Loucy (cell line): ENCODE measurements at regions not wholly inside any gene's neighbourhood (a gene's known extent, or its start where the extent isn't known, plus 50 kb on each side); places are given as distances from the start of the nearest gene placed in this dataset.

ENCODE experiments used
- H2AFZ ChIP-seq: fragments of 200-600 bp; sonication (generic); 2 replicates; pipeline ENCODE4 v1.6.0; 2016; ENCODE audit warnings: antibody characterized with exemption, mild to moderate bottlenecking, low read length, moderate library complexity
- H3F3A ChIP-seq: fragments of 200-600 bp; 2 replicates; pipeline ENCODE4 v1.6.0; 2016; ENCODE audit warnings: antibody characterized with exemption, low read depth, mild to moderate bottlenecking
- H3K27me3 ChIP-seq: fragments of 200-600 bp; sonication (generic); 2 replicates; pipeline ENCODE4 v1.6.1; 2014; ENCODE audit warnings: low read length, mild to moderate bottlenecking; ENCODE audit not compliant: insufficient read depth, poor library complexity, severe bottlenecking
- H3K36me3 ChIP-seq: fragments of 200-600 bp; sonication (generic); 2 replicates; pipeline ENCODE4 v1.6.1; 2016; ENCODE audit warnings: low read length; ENCODE audit not compliant: insufficient read depth
- H3K4me1 ChIP-seq: fragments of 200-600 bp; sonication (generic); 2 replicates; pipeline ENCODE4 v1.5.1; 2014; ENCODE audit warnings: low read length, mild to moderate bottlenecking; ENCODE audit not compliant: insufficient read depth, poor library complexity, severe bottlenecking
- H3K4me2 ChIP-seq: fragments of 200-600 bp; sonication (generic); 2 replicates; pipeline ENCODE4 v1.6.0; 2014; ENCODE audit warnings: antibody characterized with exemption, low read length, low read depth, mild to moderate bottlenecking; ENCODE audit not compliant: poor library complexity, severe bottlenecking
- H3K4me3 ChIP-seq: fragments of 200-600 bp; sonication (generic); 2 replicates; pipeline ENCODE4 v1.5.1; 2014; ENCODE audit warnings: low read length, mild to moderate bottlenecking, mixed read lengths; ENCODE audit not compliant: poor library complexity, severe bottlenecking
- H3K79me2 ChIP-seq: fragments of 200-600 bp; sonication (generic); 2 replicates; pipeline ENCODE4 v1.6.1; 2014; ENCODE audit warnings: low read length; ENCODE audit not compliant: insufficient read depth
- H3K9ac ChIP-seq: fragments of 200-600 bp; sonication (generic); 2 replicates; pipeline ENCODE4 v1.6.0; 2014; ENCODE audit warnings: mild to moderate bottlenecking, low read depth, low read length, moderate library complexity; ENCODE audit not compliant: poor library complexity, severe bottlenecking
- H3K9me2 ChIP-seq: fragments of 200-600 bp; sonication (generic); replicated peaks from 2 replicates; pipeline ENCODE4 v1.6.1; 2016; ENCODE audit warnings: low read depth, low read length, mixed read lengths
- H3K9me3 ChIP-seq: fragments of 200-600 bp; sonication (generic); 2 replicates; pipeline ENCODE4 v1.6.1; 2014; ENCODE audit warnings: mild to moderate bottlenecking, antibody characterized with exemption, low read length, low read depth; ENCODE audit not compliant: insufficient read depth
- H4K20me1 ChIP-seq: fragments of 200-600 bp; sonication (generic); 2 replicates; pipeline ENCODE4 v1.6.0; 2014; ENCODE audit warnings: antibody characterized with exemption, low read length, mild to moderate bottlenecking; ENCODE audit not compliant: insufficient read depth, poor library complexity, severe bottlenecking
- EZH2phosphoT487 ChIP-seq: fragments of 200-600 bp; IDR thresholded peaks from 2 replicates; pipeline ENCODE4 v1.6.1; 2018; ENCODE audit warnings: antibody characterized with exemption, mild to moderate bottlenecking, moderate library complexity, borderline replicate concordance
- TF ChIP-seq, protein P1 (sequence below): fragments of 200-600 bp; sonication (generic); conservative IDR thresholded peaks from 2 replicates; pipeline ENCODE4 v1.5.1; 2014; ENCODE audit warnings: mild to moderate bottlenecking, antibody characterized with exemption, low read length

DNA sequence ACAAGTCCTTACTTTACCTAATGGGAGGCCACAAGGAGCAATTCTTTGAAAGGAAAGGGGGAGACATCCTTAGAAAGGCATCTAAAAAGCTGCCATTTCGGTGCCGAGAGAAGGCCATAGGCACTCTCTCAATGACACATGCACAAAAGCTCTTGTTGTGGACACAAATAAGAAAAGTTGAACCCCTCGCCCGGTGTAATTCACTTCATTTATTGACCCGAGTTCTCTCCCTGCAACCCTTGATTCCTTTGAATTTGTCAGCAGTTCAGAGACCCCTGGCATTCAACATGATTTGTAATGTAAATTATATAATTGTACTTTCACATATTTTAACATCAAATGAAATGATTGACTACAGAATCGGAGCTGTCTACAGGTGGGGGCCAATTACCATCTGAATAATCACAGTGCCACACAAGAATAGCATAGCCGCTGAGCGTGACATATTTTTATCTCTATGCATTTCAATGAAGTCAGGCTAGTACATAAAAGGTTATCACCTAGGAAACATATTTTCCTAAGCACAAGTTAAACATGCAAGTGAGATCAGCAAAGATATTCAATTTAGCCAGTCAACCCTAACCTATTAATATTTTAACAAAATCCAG is 66.7 kb downstream of the IRX6 start:
- no peaks in the 10 kb centered on the region for H3K27me3 ChIP-seq
- H2AFZ ChIP-seq = no peak overlapping the region
- no peak for TF ChIP-seq EZH2phosphoT487
- TF ChIP-seq, protein P1, sequence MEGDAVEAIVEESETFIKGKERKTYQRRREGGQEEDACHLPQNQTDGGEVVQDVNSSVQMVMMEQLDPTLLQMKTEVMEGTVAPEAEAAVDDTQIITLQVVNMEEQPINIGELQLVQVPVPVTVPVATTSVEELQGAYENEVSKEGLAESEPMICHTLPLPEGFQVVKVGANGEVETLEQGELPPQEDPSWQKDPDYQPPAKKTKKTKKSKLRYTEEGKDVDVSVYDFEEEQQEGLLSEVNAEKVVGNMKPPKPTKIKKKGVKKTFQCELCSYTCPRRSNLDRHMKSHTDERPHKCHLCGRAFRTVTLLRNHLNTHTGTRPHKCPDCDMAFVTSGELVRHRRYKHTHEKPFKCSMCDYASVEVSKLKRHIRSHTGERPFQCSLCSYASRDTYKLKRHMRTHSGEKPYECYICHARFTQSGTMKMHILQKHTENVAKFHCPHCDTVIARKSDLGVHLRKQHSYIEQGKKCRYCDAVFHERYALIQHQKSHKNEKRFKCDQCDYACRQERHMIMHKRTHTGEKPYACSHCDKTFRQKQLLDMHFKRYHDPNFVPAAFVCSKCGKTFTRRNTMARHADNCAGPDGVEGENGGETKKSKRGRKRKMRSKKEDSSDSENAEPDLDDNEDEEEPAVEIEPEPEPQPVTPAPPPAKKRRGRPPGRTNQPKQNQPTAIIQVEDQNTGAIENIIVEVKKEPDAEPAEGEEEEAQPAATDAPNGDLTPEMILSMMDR = no peak
- H3K9me2 ChIP-seq = no peaks in the 10 kb centered on the region
- no peak overlapping the region for H3K4me3 ChIP-seq
- no peaks in the 10 kb centered on the region for H3K9me3 ChIP-seq
- no peaks in the 10 kb centered on the region for H3K36me3 ChIP-seq
- H3F3A ChIP-seq = no peaks in the 10 kb centered on the region
- H3K4me2 ChIP-seq = no peak overlapping the region
- no peaks in the 10 kb centered on the region for H3K4me1 ChIP-seq
- H3K9ac ChIP-seq = no peak overlapping the region
- H4K20me1 ChIP-seq = no peaks in the 10 kb centered on the region
- H3K79me2 ChIP-seq = no peaks in the 10 kb centered on the region

DNA sequence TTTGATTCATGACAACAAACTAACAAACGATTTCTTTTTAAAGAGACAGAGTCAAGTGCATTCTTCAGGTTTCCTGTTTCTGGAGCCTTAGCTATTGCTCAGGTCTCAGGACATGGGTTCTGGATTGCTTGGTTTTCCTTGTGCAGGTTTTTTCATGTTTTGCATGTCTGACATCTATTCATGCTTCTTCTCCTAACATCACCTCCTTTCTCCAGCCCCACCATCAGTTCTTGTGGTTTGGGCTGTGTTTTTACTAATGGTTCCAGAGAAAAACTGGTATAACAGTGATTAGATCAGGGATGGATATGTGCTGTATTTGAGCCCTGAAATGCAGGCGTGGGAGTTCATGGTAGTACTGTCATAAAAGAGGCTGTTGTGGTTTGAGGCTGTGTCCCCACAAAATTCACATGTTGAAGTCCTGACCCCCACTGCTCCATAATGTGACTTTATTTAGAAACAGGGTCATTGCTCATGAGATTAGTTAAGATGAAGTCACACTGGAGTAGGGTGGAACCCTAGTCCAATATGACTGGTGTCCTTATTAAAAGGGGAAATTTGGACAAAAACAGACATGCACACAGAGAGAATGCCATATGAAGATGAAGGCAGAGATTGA is 67.9 kb downstream of the IRX6 start:
- H3K79me2 ChIP-seq = no peaks in the 10 kb centered on the region
- no peaks in the 10 kb centered on the region for H3K4me1 ChIP-seq
- no peak overlapping the region for H2AFZ ChIP-seq
- no peak overlapping the region for H3K4me2 ChIP-seq
- H4K20me1 ChIP-seq = no peaks in the 10 kb centered on the region
- H3K9me3 ChIP-seq = no peaks in the 10 kb centered on the region
- H3K4me3 ChIP-seq = no peak overlapping the region
- TF ChIP-seq, protein P1 = no peak
- no peak for TF ChIP-seq EZH2phosphoT487
- no peaks in the 10 kb centered on the region for H3K36me3 ChIP-seq
- H3K9me2 ChIP-seq = no peaks in the 10 kb centered on the region
- no peaks in the 10 kb centered on the region for H3F3A ChIP-seq
- no peak overlapping the region for H3K9ac ChIP-seq
- H3K27me3 ChIP-seq = no peaks in the 10 kb centered on the region

DNA sequence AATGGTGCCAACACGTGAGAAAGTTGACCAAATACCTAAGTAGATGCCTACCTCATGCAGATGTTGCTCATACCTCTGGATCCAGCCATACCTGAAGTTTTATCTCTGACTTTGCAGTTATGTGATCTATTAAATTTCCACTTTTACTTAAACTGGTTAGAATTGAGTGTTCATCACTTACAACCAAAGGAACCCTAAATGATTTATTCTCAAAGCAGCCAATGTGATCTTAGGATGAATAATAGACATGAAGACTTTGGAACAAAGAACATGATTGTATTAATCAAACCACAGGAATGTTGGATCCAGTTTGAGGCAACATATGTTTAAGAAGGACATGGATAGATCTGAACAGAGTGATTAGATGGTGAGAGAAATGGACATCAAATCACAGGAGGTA is 68.7 kb downstream of the IRX6 start:
- Histone ChIP-seq H3K79me2 (no peaks in the 10 kb centered on the region), H3K9ac (no peak overlapping the region), H3K9me2 (no peaks in the 10 kb centered on the region), H3K4me2 (no peak overlapping the region), H3F3A (no peaks in the 10 kb centered on the region), H3K27me3 (no peaks in the 10 kb centered on the region), H3K4me1 (no peaks in the 10 kb centered on the region), H2AFZ (no peak overlapping the region), H3K4me3 (no peak overlapping the region), H3K9me3 (no peaks in the 10 kb centered on the region), H3K36me3 (no peaks in the 10 kb centered on the region), H4K20me1 (no peaks in the 10 kb centered on the region)
- TF ChIP-seq EZH2phosphoT487 = no peak
- TF ChIP-seq, protein P1 = no peak
